ENCODE measurements at regions not wholly inside any gene's neighbourhood (a gene's known extent, or its start where the extent isn't known, plus 50 kb on each side); places are given as distances from the start of the nearest gene placed in this dataset.
"Not testable (repeated sequence)": the region's sequence is repeated elsewhere in the genome, so short reads cannot be mapped to it uniquely, and the experiment has no call there.

GRCh38 chr2:56061327-56061726 is 122.5 kb upstream of the CCDC85A start:
- not testable (repeated sequence) for TF ChIP-seq MYC (IDR thresholded peaks at IDR 0.05; ENCODE audit: low read depth, low read length); POLR2A (IDR thresholded peaks at IDR 0.05; ENCODE audit: extremely low read depth, insufficient read length); MAX (IDR thresholded peaks at IDR 0.05; ENCODE audit: low read depth, low read length)
